Sigmoid colon (tissue), 6 donors: ENCODE measurements at regions not wholly inside any gene's neighbourhood (a gene's known extent, or its start where the extent isn't known, plus 50 kb on each side); places are given as distances from the start of the nearest gene placed in this dataset.
"Not testable (repeated sequence)": the region's sequence is repeated elsewhere in the genome, so short reads cannot be mapped to it uniquely, and the experiment has no call there.

Experiments used
- DNase-seq: peaks from one replicate; pipeline ENCODE4 v3.0.0-alpha.2; 2019
- H3K27ac ChIP-seq, 4 donors: fragments of 200-600 bp; sonication (generic); one replicate each; pipeline ENCODE4 v1.5.1; 2016 to 2019; ENCODE audit warnings: mild to moderate bottlenecking in 1 of 4
- H3K27me3 ChIP-seq, 3 donors: fragments of 200-600 bp; sonication (generic); one replicate each; pipeline ENCODE4 v1.5.1; 2019; ENCODE audit warnings: mild to moderate bottlenecking in 1 of 3
- H3K36me3 ChIP-seq, 4 donors: fragments of 200-600 bp; sonication (generic); one replicate each; pipeline ENCODE4 v1.5.1; 2016 to 2019
- H3K4me1 ChIP-seq, 4 donors: fragments of 200-600 bp; sonication (generic); one replicate each; pipeline ENCODE4 v1.5.1; 2017 to 2019
- H3K4me3 ChIP-seq, 4 donors: fragments of 200-600 bp; sonication (generic); one replicate each; pipeline ENCODE4 v1.5.1; 2017 to 2019; ENCODE audit warnings: mild to moderate bottlenecking in 2 of 4, moderate library complexity in 1 of 4
- H3K9me3 ChIP-seq, 4 donors: fragments of 200-600 bp in 3 of 4; sonication (generic) in 3 of 4; one replicate each; pipeline versions ENCODE4 v1.5.1 to v1.6.1; 2013 to 2019
- EP300 ChIP-seq, 4 donors: sonication (generic); formaldehyde crosslinking; IDR thresholded peaks; one replicate each; pipeline ENCODE4 v1.6.1; 2017; ENCODE audit warnings: antibody characterized with exemption in 4 of 4
- POLR2A ChIP-seq, 2 donors: fragments of 450-650 bp; IDR thresholded peaks; one replicate each; pipeline ENCODE4 v1.6.1; 2016; ENCODE audit warnings: antibody characterized with exemption in 2 of 2, mild to moderate bottlenecking in 2 of 2, moderate library complexity in 2 of 2
- POLR2AphosphoS5 ChIP-seq, 4 donors: sonication (generic); formaldehyde crosslinking; IDR thresholded peaks; one replicate each; pipeline ENCODE4 v1.6.1; 2017; ENCODE audit warnings: antibody characterized with exemption in 4 of 4
- whole genome bisulfite sequencing, 2 donors: extraction: QIAGEN DNeasy Blood & Tissue Kit; methylation state at CpG; one replicate each; pipeline ENCODE4 v1.1.7; 2013; 5-methylcytosine and 5-hydroxymethylcytosine counted together
- intact Hi-C: fragments of 100-400 bp; cut with DNase I; formaldehyde crosslinking; loops from one replicate; pipeline ENCODE4 v1.15.1; 2023
- TF ChIP-seq, protein P1 (sequence below), 4 experiments: fragments of 450-650 bp in 3 of 4; fragments of 200-600 bp in 1 of 4; IDR thresholded peaks; one replicate each; pipeline ENCODE4 v1.5.1; 2016 to 2019; ENCODE audit warnings: antibody characterized with exemption in 4 of 4, mild to moderate bottlenecking in 3 of 4, moderate library complexity in 2 of 4
- donor health status: healthy with polysubstance abuse.
- donor health status: healthy.

DNA sequence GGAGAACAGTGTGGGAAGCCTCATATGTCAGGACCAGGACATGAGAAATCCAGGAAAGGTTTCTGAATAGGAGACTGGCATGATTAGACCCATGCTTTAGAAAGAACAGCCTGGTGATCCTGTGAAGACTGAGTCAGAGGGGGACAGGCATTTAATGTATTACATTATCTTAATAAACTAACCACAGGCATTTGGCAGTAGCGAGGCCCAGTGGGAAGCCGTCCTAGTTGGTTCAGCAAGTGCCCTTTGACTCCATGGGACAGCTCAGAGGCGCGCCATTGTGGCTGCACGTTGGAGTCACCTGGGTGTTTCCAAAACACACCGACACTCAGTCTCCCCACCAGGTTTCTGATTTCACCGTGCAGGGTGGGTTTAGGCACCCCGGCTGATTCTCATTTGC, 90.5 kb upstream of the DGKG start:
- Histone ChIP-seq H3K4me3 (no peak overlapping the region), H3K27ac (no peak overlapping the region), H3K27me3 (no peaks in the 10 kb centered on the region), H3K4me1 (no peaks in the 10 kb centered on the region), H3K9me3 (no peaks in the 10 kb centered on the region), H3K36me3 (no peaks in the 10 kb centered on the region)
- no peak for TF ChIP-seq POLR2A (IDR thresholded peaks at IDR 0.05)
- TF ChIP-seq POLR2AphosphoS5 (IDR thresholded peaks at IDR 0.05) = no peak
- no peak for TF ChIP-seq EP300 (IDR thresholded peaks at IDR 0.05)
- TF ChIP-seq, protein P1, sequence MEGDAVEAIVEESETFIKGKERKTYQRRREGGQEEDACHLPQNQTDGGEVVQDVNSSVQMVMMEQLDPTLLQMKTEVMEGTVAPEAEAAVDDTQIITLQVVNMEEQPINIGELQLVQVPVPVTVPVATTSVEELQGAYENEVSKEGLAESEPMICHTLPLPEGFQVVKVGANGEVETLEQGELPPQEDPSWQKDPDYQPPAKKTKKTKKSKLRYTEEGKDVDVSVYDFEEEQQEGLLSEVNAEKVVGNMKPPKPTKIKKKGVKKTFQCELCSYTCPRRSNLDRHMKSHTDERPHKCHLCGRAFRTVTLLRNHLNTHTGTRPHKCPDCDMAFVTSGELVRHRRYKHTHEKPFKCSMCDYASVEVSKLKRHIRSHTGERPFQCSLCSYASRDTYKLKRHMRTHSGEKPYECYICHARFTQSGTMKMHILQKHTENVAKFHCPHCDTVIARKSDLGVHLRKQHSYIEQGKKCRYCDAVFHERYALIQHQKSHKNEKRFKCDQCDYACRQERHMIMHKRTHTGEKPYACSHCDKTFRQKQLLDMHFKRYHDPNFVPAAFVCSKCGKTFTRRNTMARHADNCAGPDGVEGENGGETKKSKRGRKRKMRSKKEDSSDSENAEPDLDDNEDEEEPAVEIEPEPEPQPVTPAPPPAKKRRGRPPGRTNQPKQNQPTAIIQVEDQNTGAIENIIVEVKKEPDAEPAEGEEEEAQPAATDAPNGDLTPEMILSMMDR (IDR thresholded peaks at IDR 0.05) = no peak
- no peak for DNase-seq
- intact Hi-C loops = no loop called here
- WGBS, 2 donors = 85 to 89% methylated on average over 8 of the region's 8 CpGs

DNA sequence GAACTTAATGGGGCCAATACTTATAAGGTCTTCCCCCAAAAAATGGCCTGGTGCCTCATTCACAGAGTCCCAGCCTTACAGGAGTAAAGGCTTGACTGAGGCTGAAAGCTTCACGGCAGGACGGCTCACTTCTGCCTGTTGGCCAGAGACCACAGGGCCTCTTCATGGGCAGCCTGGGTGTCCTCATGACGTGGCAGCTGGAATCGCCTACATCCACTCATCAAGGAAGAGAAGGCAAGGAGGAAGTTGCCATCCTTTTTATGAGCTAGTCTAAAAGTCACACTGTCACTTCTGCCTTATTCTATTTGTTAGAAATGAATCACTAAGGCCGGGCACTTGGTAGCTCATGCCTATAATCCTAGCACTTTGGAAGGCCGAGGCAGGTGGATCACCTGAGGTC, 89.3 kb upstream of the DGKG start:
- H3K4me1 ChIP-seq = no peaks in the 10 kb centered on the region
- intact Hi-C loops = no loop called here
- TF ChIP-seq POLR2A (IDR thresholded peaks at IDR 0.05) = no peak
- 78 to 84% methylated on average over 6 of the region's 6 CpGs for WGBS, 2 donors
- H3K4me3 ChIP-seq = no peak overlapping the region
- no peaks in the 10 kb centered on the region for H3K36me3 ChIP-seq
- H3K9me3 ChIP-seq = no peaks in the 10 kb centered on the region
- H3K27me3 ChIP-seq = no peaks in the 10 kb centered on the region
- no peak for DNase-seq
- H3K27ac ChIP-seq = no peak overlapping the region

DNA sequence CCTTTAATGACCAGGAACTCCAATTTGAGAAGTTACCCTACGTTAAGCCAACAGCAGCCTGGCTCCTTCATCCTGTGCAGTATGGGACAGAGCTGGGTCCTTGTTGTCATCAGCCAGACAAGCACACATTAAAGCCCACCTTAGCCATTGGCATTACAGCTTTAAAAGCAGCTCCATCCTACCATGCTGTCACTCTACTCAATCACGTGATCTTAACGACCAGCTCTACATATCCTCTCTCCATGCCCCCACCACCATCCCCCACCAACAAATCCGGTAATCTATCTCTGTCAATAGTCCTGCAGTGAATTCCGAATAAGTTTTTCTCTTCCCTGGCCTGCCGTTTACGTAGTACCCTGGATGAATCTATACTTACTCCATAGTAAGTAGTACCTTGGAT, 82.9 kb upstream of the DGKG start:
- intact Hi-C loops = no loop called here
- H3K9me3 ChIP-seq = no peaks in the 10 kb centered on the region
- 62 to 82% methylated on average over 7 of the region's 7 CpGs for WGBS, 2 donors

DNA sequence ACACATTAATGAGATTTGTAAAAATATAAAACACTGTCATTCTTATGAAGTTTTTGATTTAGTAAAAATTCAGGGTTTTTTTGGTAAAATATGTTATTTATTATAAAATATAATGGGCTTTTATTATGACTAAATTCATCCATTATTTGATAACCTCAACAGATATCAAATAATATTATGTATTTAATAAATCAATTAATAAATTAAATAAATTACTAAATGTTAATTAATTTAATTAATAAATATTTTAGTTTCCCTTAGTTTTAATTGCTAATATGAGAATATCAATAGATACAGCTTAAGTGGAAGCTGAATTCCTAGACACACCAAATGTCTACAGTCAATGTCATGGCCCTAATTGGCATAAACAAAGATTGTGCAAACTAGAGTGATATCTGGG, 82.3 kb upstream of the DGKG start:
- TF ChIP-seq, protein P1 (IDR thresholded peaks at IDR 0.05) = no peak
- TF ChIP-seq EP300 (IDR thresholded peaks at IDR 0.05) (no peak), POLR2A (IDR thresholded peaks at IDR 0.05) (no peak)
- Histone ChIP-seq H3K27me3 (no peaks in the 10 kb centered on the region), H3K4me1 (no peaks in the 10 kb centered on the region), H3K36me3 (no peaks in the 10 kb centered on the region), H3K4me3 (no peak overlapping the region), H3K9me3 (no peaks in the 10 kb centered on the region), H3K27ac (no peak overlapping the region)
- no peak for DNase-seq
- intact Hi-C loops = no loop called here

More for the DNA sequence above, 82.9 kb upstream of the DGKG start:
- DNase-seq = no peak
- TF ChIP-seq, protein P1 (IDR thresholded peaks at IDR 0.05) = no peak
- no peak for TF ChIP-seq EP300 (IDR thresholded peaks at IDR 0.05)
- TF ChIP-seq POLR2A (IDR thresholded peaks at IDR 0.05) = no peak
- no peak for TF ChIP-seq POLR2AphosphoS5 (IDR thresholded peaks at IDR 0.05)
- H3K36me3 ChIP-seq = no peaks in the 10 kb centered on the region
- H3K4me3 ChIP-seq = no peak overlapping the region
- H3K27ac ChIP-seq = no peak overlapping the region
- H3K4me1 ChIP-seq = no peaks in the 10 kb centered on the region
- H3K27me3 ChIP-seq = no peaks in the 10 kb centered on the region

DNA sequence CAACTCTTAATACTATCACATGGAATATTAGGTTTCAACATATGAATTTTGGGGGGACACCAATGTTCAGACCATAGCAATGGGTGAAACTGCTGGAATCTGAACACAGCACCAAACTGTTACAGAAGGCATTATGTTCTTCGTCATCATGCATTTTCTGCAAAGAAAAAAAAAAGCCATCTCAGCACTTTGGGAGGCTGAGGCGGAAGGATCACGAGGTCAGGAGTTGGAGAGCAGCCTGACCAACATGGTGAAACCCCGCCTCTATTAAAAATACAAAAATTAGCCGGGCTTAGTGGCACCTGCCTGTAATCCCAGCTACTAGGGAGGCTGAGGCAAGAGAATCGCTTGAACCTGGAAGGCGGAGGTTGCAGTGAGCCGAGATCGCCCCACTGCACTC, 80.9 kb upstream of the DGKG start:
- intact Hi-C loops, H3K27me3 ChIP-seq: not testable (repeated sequence)
- 86 to 89% methylated on average over 9 of the region's 9 CpGs for WGBS, 2 donors

DNA sequence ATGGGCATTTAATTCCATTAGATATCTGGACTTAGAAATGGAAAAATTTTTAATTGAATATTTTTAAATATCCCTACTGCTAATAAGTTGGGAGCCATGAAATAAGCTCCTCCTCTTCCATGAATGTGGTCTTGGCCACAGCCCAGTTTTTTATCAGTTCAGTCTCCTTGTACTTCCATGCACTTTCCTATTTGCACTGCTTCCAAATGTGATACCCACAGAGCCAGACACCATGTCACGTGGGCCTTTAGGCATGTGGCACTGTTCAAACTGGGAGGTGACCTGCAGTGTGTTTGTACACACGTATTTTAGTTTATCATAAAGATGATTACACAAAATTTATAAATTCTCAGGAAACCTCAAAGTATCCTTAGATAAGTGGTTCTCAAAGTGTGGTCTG, 80.1 kb upstream of the DGKG start:
- Histone ChIP-seq H3K27me3 (no peaks in the 10 kb centered on the region), H3K4me3 (no peak overlapping the region), H3K36me3 (no peaks in the 10 kb centered on the region), H3K9me3 (no peaks in the 10 kb centered on the region), H3K4me1 (no peaks in the 10 kb centered on the region), H3K27ac (no peak overlapping the region)
- intact Hi-C loops = no loop called here
- 23 to 68% methylated on average over 2 of the region's 2 CpGs for WGBS, 2 donors
- DNase-seq = no peak
- TF ChIP-seq POLR2A (IDR thresholded peaks at IDR 0.05) (no peak), POLR2AphosphoS5 (IDR thresholded peaks at IDR 0.05) (no peak), EP300 (IDR thresholded peaks at IDR 0.05) (no peak)
- TF ChIP-seq, protein P1 (IDR thresholded peaks at IDR 0.05) = no peak

More for the DNA sequence above, 80.9 kb upstream of the DGKG start:
- H3K9me3 ChIP-seq, DNase-seq, H3K4me3 ChIP-seq, H3K27ac ChIP-seq, H3K36me3 ChIP-seq, H3K4me1 ChIP-seq: not testable (repeated sequence)
